ENCODE measurements at regions not wholly inside any gene's neighbourhood (a gene's known extent, or its start where the extent isn't known, plus 50 kb on each side); places are given as distances from the start of the nearest gene placed in this dataset.
"Not testable (repeated sequence)": the region's sequence is repeated elsewhere in the genome, so short reads cannot be mapped to it uniquely, and the experiment has no call there.

- H2BK5ac ChIP-seq (ENCODE audit: low read length); H3K4ac ChIP-seq (ENCODE audit: low read length); H3K27ac ChIP-seq (replicated peaks; ENCODE audit: low read length); H4K8ac ChIP-seq (ENCODE audit: low read depth, low read length); H3K4me2 ChIP-seq (ENCODE audit: insufficient read depth, low read length, poor library complexity, severe bottlenecking); H3K27me3 ChIP-seq (ENCODE audit: control insufficient read depth in 3 of 3, insufficient read depth in 3 of 3, low read depth in 1 of 3, low read length in 3 of 3); H3K36me3 ChIP-seq (replicated peaks in 1 of 2; ENCODE audit: control insufficient read depth in 2 of 2, insufficient read depth in 2 of 2, low read length in 2 of 2); H2BK12ac ChIP-seq (ENCODE audit: low read length); H3K9me3 ChIP-seq (replicated peaks in 1 of 2; ENCODE audit: control insufficient read depth in 2 of 2, insufficient read depth in 1 of 2, low read depth in 1 of 2, low read length in 2 of 2); H2BK120ac ChIP-seq (ENCODE audit: low read depth, low read length); H2AK5ac ChIP-seq (ENCODE audit: low read depth, low read length); H3K79me1 ChIP-seq (ENCODE audit: low read depth, low read length); H3K18ac ChIP-seq (ENCODE audit: low read length); H3K4me1 ChIP-seq (ENCODE audit: control insufficient read depth in 2 of 2, insufficient read depth in 1 of 2, low read depth in 1 of 2, low read length in 2 of 2); H3K23ac ChIP-seq (ENCODE audit: low read depth, low read length, poor library complexity); H3K4me3 ChIP-seq (ENCODE audit: low read length in 2 of 2); H2AFZ ChIP-seq (ENCODE audit: low read length); H2BK15ac ChIP-seq (ENCODE audit: low read length); H4K91ac ChIP-seq (ENCODE audit: low read depth, low read length, poor library complexity); H3K14ac ChIP-seq (ENCODE audit: low read length); H3K9ac ChIP-seq (ENCODE audit: low read depth, low read length, poor library complexity); DNase-seq (ENCODE audit: low spot score): not testable (repeated sequence)
- WGBS, 2 donors (ENCODE audit: extremely low coverage in 2 of 2, insufficient read length in 2 of 2, insufficient replicate concordance in 1 of 2): no CpG with 5 or more reads among the region's 23 CpGs
These were observed 390.3 kb downstream of the GLUD2 start for GRCh38 chrX:121437666-121438065.

DNA sequence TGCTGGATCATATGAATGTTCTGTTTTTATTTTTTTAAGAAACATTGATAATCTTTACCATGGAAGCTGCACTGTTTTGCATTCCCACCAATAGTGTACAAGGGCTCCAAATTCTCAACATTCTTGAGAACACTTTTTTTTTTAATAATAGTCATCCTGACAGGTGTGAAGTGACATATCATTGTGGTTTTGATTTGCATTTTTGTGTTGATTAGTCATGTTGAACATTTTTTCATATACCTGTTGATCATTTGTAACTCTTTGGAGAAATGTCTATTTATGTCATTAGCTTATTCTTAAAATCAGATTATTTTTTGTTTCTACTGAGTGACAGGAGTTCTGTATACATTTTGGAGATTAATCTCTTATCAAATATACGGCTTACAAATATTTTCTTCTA, 408.5 kb downstream of the GLUD2 start:
- H2BK12ac ChIP-seq (ENCODE audit: low read length): no peak overlapping the region
- no peak overlapping the region for H3K9ac ChIP-seq (ENCODE audit: low read depth, low read length, poor library complexity)
- no peak overlapping the region for H2BK120ac ChIP-seq (ENCODE audit: low read depth, low read length)
- no peak overlapping the region for H3K27ac ChIP-seq (replicated peaks; ENCODE audit: low read length)
- H3K14ac ChIP-seq (ENCODE audit: low read length): no peak overlapping the region
- H4K91ac ChIP-seq (ENCODE audit: low read depth, low read length, poor library complexity): no peak overlapping the region
- H3K36me3 ChIP-seq (replicated peaks in 1 of 2; ENCODE audit: control insufficient read depth in 2 of 2, insufficient read depth in 2 of 2, low read length in 2 of 2): no peaks in the 10 kb centered on the region
- H3K18ac ChIP-seq (ENCODE audit: low read length): no peak overlapping the region
- no peak overlapping the region for H3K4me3 ChIP-seq (ENCODE audit: low read length in 2 of 2)
- WGBS, 2 donors (ENCODE audit: extremely low coverage in 2 of 2, insufficient read length in 2 of 2, insufficient replicate concordance in 1 of 2): no CpG with 5 or more reads among the region's 1 CpG
- H3K4me2 ChIP-seq (ENCODE audit: insufficient read depth, low read length, poor library complexity, severe bottlenecking): no peak overlapping the region
- H4K8ac ChIP-seq (ENCODE audit: low read depth, low read length): no peak overlapping the region
- no peak overlapping the region for H3K4ac ChIP-seq (ENCODE audit: low read length)
- H3K9me3 ChIP-seq (replicated peaks in 1 of 2; ENCODE audit: control insufficient read depth in 2 of 2, insufficient read depth in 1 of 2, low read depth in 1 of 2, low read length in 2 of 2): no peaks in the 10 kb centered on the region
- no peaks in the 10 kb centered on the region for H3K79me1 ChIP-seq (ENCODE audit: low read depth, low read length)
- H3K27me3 ChIP-seq (ENCODE audit: control insufficient read depth in 3 of 3, insufficient read depth in 3 of 3, low read depth in 1 of 3, low read length in 3 of 3): no peaks in the 10 kb centered on the region
- H2AK5ac ChIP-seq (ENCODE audit: low read depth, low read length): no peak overlapping the region
- H2AFZ ChIP-seq (ENCODE audit: low read length): no peak overlapping the region
- DNase-seq (ENCODE audit: low spot score): no peak
- no peak overlapping the region for H3K23ac ChIP-seq (ENCODE audit: low read depth, low read length, poor library complexity)
- H2BK5ac ChIP-seq (ENCODE audit: low read length): no peak overlapping the region
- H2BK15ac ChIP-seq (ENCODE audit: low read length): no peak overlapping the region
- no peaks in the 10 kb centered on the region for H3K4me1 ChIP-seq (ENCODE audit: control insufficient read depth in 2 of 2, insufficient read depth in 1 of 2, low read depth in 1 of 2, low read length in 2 of 2)

GRCh38 chrX:121456315-121456714, 408.9 kb downstream of the GLUD2 start:
- no peak overlapping the region for H3K23ac ChIP-seq (ENCODE audit: low read depth, low read length, poor library complexity)
- H3K79me1 ChIP-seq (ENCODE audit: low read depth, low read length): no peaks in the 10 kb centered on the region
- H2BK5ac ChIP-seq (ENCODE audit: low read length): no peak overlapping the region
- no peak overlapping the region for H2AK5ac ChIP-seq (ENCODE audit: low read depth, low read length)
- H2BK120ac ChIP-seq (ENCODE audit: low read depth, low read length): no peak overlapping the region
- H3K36me3 ChIP-seq (replicated peaks in 1 of 2; ENCODE audit: control insufficient read depth in 2 of 2, insufficient read depth in 2 of 2, low read length in 2 of 2): no peaks in the 10 kb centered on the region
- H3K9ac ChIP-seq (ENCODE audit: low read depth, low read length, poor library complexity): no peak overlapping the region
- WGBS, 2 donors (ENCODE audit: extremely low coverage in 2 of 2, insufficient read length in 2 of 2, insufficient replicate concordance in 1 of 2): no CpG with 5 or more reads among the region's 3 CpGs
- no peaks in the 10 kb centered on the region for H3K9me3 ChIP-seq (replicated peaks in 1 of 2; ENCODE audit: control insufficient read depth in 2 of 2, insufficient read depth in 1 of 2, low read depth in 1 of 2, low read length in 2 of 2)
- H3K27me3 ChIP-seq (ENCODE audit: control insufficient read depth in 3 of 3, insufficient read depth in 3 of 3, low read depth in 1 of 3, low read length in 3 of 3): no peaks in the 10 kb centered on the region
- H3K27ac ChIP-seq (replicated peaks; ENCODE audit: low read length): no peak overlapping the region
- no peak overlapping the region for H3K18ac ChIP-seq (ENCODE audit: low read length)
- no peaks in the 10 kb centered on the region for H3K4me1 ChIP-seq (ENCODE audit: control insufficient read depth in 2 of 2, insufficient read depth in 1 of 2, low read depth in 1 of 2, low read length in 2 of 2)
- H3K4me3 ChIP-seq (ENCODE audit: low read length in 2 of 2): no peak overlapping the region
- no peak overlapping the region for H2BK15ac ChIP-seq (ENCODE audit: low read length)
- no peak overlapping the region for H3K4ac ChIP-seq (ENCODE audit: low read length)
- no peak overlapping the region for H2AFZ ChIP-seq (ENCODE audit: low read length)
- no peak for DNase-seq (ENCODE audit: low spot score)
- no peak overlapping the region for H3K4me2 ChIP-seq (ENCODE audit: insufficient read depth, low read length, poor library complexity, severe bottlenecking)
- H4K91ac ChIP-seq (ENCODE audit: low read depth, low read length, poor library complexity): no peak overlapping the region
- no peak overlapping the region for H4K8ac ChIP-seq (ENCODE audit: low read depth, low read length)
- no peak overlapping the region for H3K14ac ChIP-seq (ENCODE audit: low read length)
- H2BK12ac ChIP-seq (ENCODE audit: low read length): no peak overlapping the region

GRCh38 chrX:121457096-121457495, 409.7 kb downstream of the GLUD2 start:
- Histone ChIP-seq H3K36me3 (replicated peaks in 1 of 2; ENCODE audit: control insufficient read depth in 2 of 2, insufficient read depth in 2 of 2, low read length in 2 of 2) (no peaks in the 10 kb centered on the region), H3K14ac (ENCODE audit: low read length) (no peak overlapping the region), H3K9me3 (replicated peaks in 1 of 2; ENCODE audit: control insufficient read depth in 2 of 2, insufficient read depth in 1 of 2, low read depth in 1 of 2, low read length in 2 of 2) (no peaks in the 10 kb centered on the region), H4K8ac (ENCODE audit: low read depth, low read length) (no peak overlapping the region), H3K4me1 (ENCODE audit: control insufficient read depth in 2 of 2, insufficient read depth in 1 of 2, low read depth in 1 of 2, low read length in 2 of 2) (no peaks in the 10 kb centered on the region), H4K91ac (ENCODE audit: low read depth, low read length, poor library complexity) (no peak overlapping the region), H2BK5ac (ENCODE audit: low read length) (no peak overlapping the region), H3K4ac (ENCODE audit: low read length) (no peak overlapping the region), H3K4me3 (ENCODE audit: low read length in 2 of 2) (no peak overlapping the region), H2BK15ac (ENCODE audit: low read length) (no peak overlapping the region), H2BK120ac (ENCODE audit: low read depth, low read length) (no peak overlapping the region), H3K9ac (ENCODE audit: low read depth, low read length, poor library complexity) (no peak overlapping the region), H2BK12ac (ENCODE audit: low read length) (no peak overlapping the region), H2AK5ac (ENCODE audit: low read depth, low read length) (no peak overlapping the region), H3K18ac (ENCODE audit: low read length) (no peak overlapping the region), H3K27me3 (ENCODE audit: control insufficient read depth in 3 of 3, insufficient read depth in 3 of 3, low read depth in 1 of 3, low read length in 3 of 3) (no peaks in the 10 kb centered on the region), H3K27ac (replicated peaks; ENCODE audit: low read length) (no peak overlapping the region), H2AFZ (ENCODE audit: low read length) (no peak overlapping the region), H3K79me1 (ENCODE audit: low read depth, low read length) (no peaks in the 10 kb centered on the region), H3K23ac (ENCODE audit: low read depth, low read length, poor library complexity) (no peak overlapping the region), H3K4me2 (ENCODE audit: insufficient read depth, low read length, poor library complexity, severe bottlenecking) (no peak overlapping the region)
- DNase-seq (ENCODE audit: low spot score): no peak
- no CpG with 5 or more reads among the region's 1 CpG for WGBS, 2 donors (ENCODE audit: extremely low coverage in 2 of 2, insufficient read length in 2 of 2, insufficient replicate concordance in 1 of 2)
